Epithelial cell of proximal tubule (primary cell): ENCODE measurements at regions not wholly inside any gene's neighbourhood (a gene's known extent, or its start where the extent isn't known, plus 50 kb on each side); places are given as distances from the start of the nearest gene placed in this dataset.
A peak's percentile ranks its signal among the peaks of the same experiment; 100 is the strongest.

ENCODE experiments used
- DNase-seq: peaks from one replicate; pipeline ENCODE4 v3.0.0-alpha.2; 2011; ENCODE audit warnings: low read depth
- H3K4me3 ChIP-seq: 2 replicates; pipeline ENCODE4 v1.5.1; 2011; ENCODE audit warnings: low read depth, mild to moderate bottlenecking, low read length
- TF ChIP-seq, protein P1 (sequence below): conservative IDR thresholded peaks from 2 replicates; pipeline ENCODE4 v1.5.1; 2012; ENCODE audit warnings: low read depth, mild to moderate bottlenecking, low read length

DNA sequence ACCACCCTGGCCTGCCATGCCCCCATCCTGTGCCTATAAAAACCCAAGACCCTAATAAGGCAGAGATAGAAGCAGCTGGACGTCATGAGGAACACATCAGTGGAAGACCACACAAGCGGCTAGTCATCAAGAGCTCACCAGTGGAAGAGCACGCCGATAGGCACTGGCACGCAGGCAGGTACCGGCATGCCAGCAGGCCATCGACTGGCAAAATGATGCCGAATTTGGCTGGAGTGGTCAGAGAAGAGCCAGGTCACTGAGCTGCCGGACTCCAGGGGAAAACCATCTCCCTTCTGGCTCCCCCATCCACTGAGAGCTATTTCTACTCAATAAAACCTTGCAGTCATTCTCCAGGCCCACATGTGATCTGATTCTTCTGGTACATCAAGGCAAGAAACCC is 227.6 kb upstream of the EXOC2 start:
- DNase-seq: no peak
- TF ChIP-seq, protein P1, sequence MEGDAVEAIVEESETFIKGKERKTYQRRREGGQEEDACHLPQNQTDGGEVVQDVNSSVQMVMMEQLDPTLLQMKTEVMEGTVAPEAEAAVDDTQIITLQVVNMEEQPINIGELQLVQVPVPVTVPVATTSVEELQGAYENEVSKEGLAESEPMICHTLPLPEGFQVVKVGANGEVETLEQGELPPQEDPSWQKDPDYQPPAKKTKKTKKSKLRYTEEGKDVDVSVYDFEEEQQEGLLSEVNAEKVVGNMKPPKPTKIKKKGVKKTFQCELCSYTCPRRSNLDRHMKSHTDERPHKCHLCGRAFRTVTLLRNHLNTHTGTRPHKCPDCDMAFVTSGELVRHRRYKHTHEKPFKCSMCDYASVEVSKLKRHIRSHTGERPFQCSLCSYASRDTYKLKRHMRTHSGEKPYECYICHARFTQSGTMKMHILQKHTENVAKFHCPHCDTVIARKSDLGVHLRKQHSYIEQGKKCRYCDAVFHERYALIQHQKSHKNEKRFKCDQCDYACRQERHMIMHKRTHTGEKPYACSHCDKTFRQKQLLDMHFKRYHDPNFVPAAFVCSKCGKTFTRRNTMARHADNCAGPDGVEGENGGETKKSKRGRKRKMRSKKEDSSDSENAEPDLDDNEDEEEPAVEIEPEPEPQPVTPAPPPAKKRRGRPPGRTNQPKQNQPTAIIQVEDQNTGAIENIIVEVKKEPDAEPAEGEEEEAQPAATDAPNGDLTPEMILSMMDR: no peak
- no peak overlapping the region for H3K4me3 ChIP-seq

DNA sequence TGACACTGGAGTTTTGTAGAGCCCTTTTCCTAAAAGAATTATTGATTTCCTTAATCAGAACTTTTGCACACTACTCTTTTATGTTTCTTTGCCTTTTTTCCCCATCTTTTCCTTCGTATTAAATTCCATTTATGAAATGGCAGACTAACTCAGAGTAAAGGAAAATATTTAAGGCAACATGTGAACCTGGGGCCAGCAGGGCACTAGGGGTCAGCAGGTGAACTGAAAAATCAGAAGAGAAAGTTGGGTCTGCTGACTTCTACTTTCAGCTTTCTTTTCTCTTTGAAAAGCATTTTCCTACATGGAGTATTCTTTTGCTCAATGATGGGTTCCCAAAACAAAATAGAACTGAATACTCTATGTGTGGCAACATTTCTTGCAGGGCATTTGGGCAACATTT is 226.6 kb upstream of the EXOC2 start:
- no peak for DNase-seq
- H3K4me3 ChIP-seq: no peak overlapping the region
- TF ChIP-seq, protein P1: no peak

DNA sequence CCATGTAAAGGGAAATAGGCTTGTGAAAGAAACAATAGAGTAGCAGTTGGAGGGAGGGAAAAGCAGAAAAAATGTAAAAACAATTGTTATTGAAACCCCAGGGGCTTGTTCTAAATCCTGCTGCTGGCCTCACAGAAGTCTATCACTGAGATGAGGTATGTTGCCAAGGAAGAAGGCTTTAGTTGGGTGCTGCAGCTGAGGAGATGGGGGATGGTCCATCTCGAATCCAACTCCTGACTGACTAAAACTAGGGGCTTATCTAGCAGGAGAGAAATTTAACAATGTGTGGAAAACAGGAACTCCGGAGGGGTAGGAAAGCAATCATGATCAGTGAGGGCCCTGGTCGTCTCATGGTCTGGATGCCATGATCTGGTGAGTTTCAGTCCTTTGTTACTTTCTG is 225.0 kb upstream of the EXOC2 start:
- TF ChIP-seq, protein P1: no peak
- no peak for DNase-seq
- no peak overlapping the region for H3K4me3 ChIP-seq

DNA sequence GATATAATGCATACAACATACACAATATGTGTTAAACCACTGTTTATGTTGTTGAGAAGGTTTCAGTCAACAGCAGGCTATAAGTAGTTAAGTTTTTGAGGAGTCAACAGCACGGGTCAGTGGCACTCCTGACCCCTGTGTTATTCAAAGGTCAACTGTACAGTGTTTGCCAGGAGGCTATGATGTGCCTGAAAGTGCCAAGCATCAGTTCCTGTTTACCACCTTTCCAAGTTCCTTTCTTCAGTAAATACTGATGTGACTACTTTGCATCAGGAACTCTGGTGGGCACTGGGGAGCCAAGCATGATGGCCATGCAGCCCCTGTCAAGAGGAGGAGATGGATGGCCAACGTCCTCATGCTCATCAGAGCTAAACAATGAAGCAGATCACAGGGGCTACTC is 224.4 kb upstream of the EXOC2 start:
- TF ChIP-seq, protein P1: no peak
- DNase-seq: no peak
- no peak overlapping the region for H3K4me3 ChIP-seq

DNA sequence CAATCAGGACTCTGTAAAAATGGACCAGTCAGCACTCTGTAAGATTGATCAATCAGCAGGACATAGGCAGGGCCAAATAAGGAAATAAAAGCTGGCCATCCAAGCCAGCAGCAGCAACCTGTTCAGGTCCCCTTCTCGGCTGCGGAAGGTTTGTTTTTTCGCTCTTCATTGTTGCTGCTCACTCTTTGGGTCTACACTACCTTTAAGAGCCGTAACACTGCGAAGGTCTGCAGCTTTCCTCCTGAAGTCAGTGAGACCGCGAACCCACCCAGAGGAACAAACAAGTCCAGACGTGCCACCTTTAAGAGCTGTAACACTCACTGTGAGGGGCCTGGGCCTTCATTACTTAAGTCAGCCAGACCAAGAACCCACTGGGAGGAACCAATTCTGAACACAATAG is 223.2 kb upstream of the EXOC2 start:
- TF ChIP-seq, protein P1: no peak

DNA sequence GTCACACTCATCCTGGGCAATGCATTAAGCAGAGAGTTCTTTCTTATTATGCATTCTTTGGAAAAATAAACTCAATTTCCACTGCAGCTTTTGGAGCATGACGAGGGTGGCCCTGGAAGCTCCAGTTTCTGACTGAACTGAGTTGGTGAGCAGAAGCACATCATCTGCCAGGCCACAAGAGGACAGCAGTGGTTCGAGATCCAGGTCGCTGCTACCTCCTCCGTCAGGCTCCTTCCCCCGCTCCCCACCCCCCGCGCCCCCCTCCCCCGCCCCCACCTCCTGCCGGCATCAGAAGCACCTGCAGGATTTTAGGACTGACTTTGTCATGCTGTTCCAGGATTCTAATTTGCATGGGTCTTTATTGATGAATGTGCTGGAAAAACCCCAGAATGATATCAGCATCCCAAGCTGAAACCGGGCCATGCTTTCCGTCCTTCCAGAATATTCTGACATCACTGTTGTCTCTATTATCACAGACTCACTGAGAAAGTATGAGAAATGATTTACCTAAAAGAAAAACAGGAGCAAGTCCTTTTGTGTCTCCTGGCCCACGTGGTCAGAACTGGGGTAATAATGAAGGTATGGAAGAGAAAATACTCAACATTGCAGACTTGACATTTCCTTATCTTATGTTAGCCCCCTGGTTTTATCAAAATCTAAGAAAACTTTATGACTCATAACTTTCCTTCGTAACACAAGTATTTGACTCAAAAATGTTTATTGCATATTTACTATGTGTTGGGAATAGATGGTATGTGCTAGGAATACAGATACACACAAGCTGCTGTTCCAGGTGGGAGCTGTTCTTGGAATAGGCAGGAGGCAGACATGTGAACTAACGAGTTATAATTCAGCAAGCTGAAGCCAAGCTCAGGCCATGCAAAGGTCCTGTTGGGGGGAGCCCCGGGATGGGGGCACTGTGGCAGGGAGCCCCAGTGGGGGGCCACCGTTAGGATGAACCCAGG is 220.2 kb upstream of the EXOC2 start:
- DNase-seq: no peak
- H3K4me3 ChIP-seq: no peak overlapping the region
- TF ChIP-seq, protein P1: peak; percentile 73

More for the DNA sequence above, 223.2 kb upstream of the EXOC2 start:
- H3K4me3 ChIP-seq: no peak overlapping the region
- DNase-seq: no peak

DNA sequence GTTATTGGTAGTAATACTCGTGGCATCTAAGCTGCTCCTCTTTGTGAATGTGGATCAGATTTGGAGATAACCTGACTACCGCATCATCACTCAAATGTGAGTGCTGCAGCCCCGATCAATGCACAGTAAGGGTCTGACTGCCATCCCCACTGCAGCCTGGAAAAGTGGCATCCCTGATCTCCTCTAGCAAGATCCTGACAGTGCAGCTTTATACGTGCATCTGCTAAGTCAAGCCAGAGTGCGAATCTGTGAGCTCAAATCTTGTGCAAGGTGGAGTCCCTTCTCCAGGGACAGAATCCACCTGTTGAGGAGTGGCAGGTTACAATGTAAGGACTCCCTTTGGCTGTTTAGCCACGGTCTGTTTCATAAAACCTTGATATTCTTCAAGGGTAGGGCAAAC is 215.0 kb upstream of the EXOC2 start:
- no peak for DNase-seq
- TF ChIP-seq, protein P1: no peak
- no peak overlapping the region for H3K4me3 ChIP-seq
